ENCODE measurements at regions not wholly inside any gene's neighbourhood (a gene's known extent, or its start where the extent isn't known, plus 50 kb on each side); places are given as distances from the start of the nearest gene placed in this dataset.

DNA sequence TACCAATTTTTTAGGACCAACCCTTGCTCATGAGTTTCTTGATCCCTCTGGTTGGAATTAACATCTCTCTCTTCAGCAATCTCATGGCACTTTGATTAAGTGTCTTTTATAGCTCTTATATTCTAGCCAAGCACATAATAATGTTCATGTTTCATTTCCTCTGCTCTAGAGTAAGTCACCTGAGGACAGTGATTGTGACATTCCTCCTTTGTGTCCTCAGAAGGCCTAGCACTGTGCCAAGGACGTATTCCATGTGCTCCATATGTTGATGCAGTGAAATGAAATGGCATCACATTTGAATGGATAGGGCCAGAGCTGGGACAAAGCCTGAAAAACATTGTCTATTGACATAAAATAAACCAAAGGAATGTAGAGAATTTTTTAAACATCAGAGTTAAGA lies 322.8 kb upstream of the PRICKLE1 start:
- TF ChIP-seq, protein P1, sequence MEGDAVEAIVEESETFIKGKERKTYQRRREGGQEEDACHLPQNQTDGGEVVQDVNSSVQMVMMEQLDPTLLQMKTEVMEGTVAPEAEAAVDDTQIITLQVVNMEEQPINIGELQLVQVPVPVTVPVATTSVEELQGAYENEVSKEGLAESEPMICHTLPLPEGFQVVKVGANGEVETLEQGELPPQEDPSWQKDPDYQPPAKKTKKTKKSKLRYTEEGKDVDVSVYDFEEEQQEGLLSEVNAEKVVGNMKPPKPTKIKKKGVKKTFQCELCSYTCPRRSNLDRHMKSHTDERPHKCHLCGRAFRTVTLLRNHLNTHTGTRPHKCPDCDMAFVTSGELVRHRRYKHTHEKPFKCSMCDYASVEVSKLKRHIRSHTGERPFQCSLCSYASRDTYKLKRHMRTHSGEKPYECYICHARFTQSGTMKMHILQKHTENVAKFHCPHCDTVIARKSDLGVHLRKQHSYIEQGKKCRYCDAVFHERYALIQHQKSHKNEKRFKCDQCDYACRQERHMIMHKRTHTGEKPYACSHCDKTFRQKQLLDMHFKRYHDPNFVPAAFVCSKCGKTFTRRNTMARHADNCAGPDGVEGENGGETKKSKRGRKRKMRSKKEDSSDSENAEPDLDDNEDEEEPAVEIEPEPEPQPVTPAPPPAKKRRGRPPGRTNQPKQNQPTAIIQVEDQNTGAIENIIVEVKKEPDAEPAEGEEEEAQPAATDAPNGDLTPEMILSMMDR (IDR thresholded peaks at IDR 0.05 in 2 of 3, conservative IDR thresholded peaks at IDR 0.05 in 1 of 3; ENCODE audit: borderline replicate concordance in 1 of 3, insufficient read depth in 1 of 3, low read depth in 2 of 3, low read length in 2 of 3) = no peak
- no peak for TF ChIP-seq EZH2 (IDR thresholded peaks at IDR 0.05)
- no peak for TF ChIP-seq SP1 (IDR thresholded peaks at IDR 0.05; ENCODE audit: low read depth)
- no peak for TF ChIP-seq EGR1 (IDR thresholded peaks at IDR 0.05; ENCODE audit: low read depth)
- TF ChIP-seq, protein P2, sequence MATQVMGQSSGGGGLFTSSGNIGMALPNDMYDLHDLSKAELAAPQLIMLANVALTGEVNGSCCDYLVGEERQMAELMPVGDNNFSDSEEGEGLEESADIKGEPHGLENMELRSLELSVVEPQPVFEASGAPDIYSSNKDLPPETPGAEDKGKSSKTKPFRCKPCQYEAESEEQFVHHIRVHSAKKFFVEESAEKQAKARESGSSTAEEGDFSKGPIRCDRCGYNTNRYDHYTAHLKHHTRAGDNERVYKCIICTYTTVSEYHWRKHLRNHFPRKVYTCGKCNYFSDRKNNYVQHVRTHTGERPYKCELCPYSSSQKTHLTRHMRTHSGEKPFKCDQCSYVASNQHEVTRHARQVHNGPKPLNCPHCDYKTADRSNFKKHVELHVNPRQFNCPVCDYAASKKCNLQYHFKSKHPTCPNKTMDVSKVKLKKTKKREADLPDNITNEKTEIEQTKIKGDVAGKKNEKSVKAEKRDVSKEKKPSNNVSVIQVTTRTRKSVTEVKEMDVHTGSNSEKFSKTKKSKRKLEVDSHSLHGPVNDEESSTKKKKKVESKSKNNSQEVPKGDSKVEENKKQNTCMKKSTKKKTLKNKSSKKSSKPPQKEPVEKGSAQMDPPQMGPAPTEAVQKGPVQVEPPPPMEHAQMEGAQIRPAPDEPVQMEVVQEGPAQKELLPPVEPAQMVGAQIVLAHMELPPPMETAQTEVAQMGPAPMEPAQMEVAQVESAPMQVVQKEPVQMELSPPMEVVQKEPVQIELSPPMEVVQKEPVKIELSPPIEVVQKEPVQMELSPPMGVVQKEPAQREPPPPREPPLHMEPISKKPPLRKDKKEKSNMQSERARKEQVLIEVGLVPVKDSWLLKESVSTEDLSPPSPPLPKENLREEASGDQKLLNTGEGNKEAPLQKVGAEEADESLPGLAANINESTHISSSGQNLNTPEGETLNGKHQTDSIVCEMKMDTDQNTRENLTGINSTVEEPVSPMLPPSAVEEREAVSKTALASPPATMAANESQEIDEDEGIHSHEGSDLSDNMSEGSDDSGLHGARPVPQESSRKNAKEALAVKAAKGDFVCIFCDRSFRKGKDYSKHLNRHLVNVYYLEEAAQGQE (IDR thresholded peaks at IDR 0.05; ENCODE audit: low read depth) = no peak
- TF ChIP-seq YY1 (IDR thresholded peaks at IDR 0.05; ENCODE audit: extremely low read depth, insufficient replicate concordance, low read depth, low read length) = no peak
- no peak for TF ChIP-seq POLR2A (IDR thresholded peaks at IDR 0.05; ENCODE audit: borderline replicate concordance, extremely low read depth, insufficient read depth, insufficient read length)
